Peyer's patch (tissue), 4 donors: ENCODE measurements at regions not wholly inside any gene's neighbourhood (a gene's known extent, or its start where the extent isn't known, plus 50 kb on each side); places are given as distances from the start of the nearest gene placed in this dataset.

Experiments used
- DNase-seq, 3 donors: peaks; one replicate each; pipeline ENCODE4 v3.0.0-alpha.2; 2017 to 2019
- H3K27ac ChIP-seq, 4 donors: fragments of 200-600 bp; sonication (generic); one replicate each; pipeline ENCODE4 v1.5.1; 2016 to 2019
- H3K27me3 ChIP-seq, 2 donors: fragments of 200-600 bp; sonication (generic); one replicate each; pipeline ENCODE4 v1.5.1; 2019
- H3K36me3 ChIP-seq, 3 donors: fragments of 200-600 bp; sonication (generic); one replicate each; pipeline ENCODE4 v1.5.1; 2016 to 2019
- H3K4me1 ChIP-seq, 4 donors: fragments of 200-600 bp; sonication (generic); one replicate each; pipeline ENCODE4 v1.5.1; 2016 to 2019
- H3K4me3 ChIP-seq, 4 donors: fragments of 200-600 bp; sonication (generic); 1 replicate in 3 of 4; 2 replicates in 1 of 4; pipeline ENCODE4 v1.5.1; 2016 to 2019; ENCODE audit warnings: mild to moderate bottlenecking in 1 of 4
- H3K9me3 ChIP-seq, 4 donors: fragments of 200-600 bp; sonication (generic); one replicate each; pipeline ENCODE4 v1.5.1; 2016 to 2019; ENCODE audit warnings: mild to moderate bottlenecking in 1 of 4
- CTCF ChIP-seq, 6 experiments: fragments of 450-650 bp in 4 of 6; fragments of 200-600 bp in 2 of 6; sonication (generic) in 1 of 6; IDR thresholded peaks; one replicate each; pipeline ENCODE4 v1.5.1; 2017 to 2019; ENCODE audit warnings: antibody characterized with exemption in 6 of 6, mild to moderate bottlenecking in 3 of 6, moderate library complexity in 1 of 6
- POLR2A ChIP-seq, 2 donors: fragments of 450-650 bp; IDR thresholded peaks; one replicate each; pipeline ENCODE4 v1.5.1; 2017; ENCODE audit warnings: antibody characterized with exemption in 2 of 2, mild to moderate bottlenecking in 2 of 2, moderate library complexity in 2 of 2

DNA sequence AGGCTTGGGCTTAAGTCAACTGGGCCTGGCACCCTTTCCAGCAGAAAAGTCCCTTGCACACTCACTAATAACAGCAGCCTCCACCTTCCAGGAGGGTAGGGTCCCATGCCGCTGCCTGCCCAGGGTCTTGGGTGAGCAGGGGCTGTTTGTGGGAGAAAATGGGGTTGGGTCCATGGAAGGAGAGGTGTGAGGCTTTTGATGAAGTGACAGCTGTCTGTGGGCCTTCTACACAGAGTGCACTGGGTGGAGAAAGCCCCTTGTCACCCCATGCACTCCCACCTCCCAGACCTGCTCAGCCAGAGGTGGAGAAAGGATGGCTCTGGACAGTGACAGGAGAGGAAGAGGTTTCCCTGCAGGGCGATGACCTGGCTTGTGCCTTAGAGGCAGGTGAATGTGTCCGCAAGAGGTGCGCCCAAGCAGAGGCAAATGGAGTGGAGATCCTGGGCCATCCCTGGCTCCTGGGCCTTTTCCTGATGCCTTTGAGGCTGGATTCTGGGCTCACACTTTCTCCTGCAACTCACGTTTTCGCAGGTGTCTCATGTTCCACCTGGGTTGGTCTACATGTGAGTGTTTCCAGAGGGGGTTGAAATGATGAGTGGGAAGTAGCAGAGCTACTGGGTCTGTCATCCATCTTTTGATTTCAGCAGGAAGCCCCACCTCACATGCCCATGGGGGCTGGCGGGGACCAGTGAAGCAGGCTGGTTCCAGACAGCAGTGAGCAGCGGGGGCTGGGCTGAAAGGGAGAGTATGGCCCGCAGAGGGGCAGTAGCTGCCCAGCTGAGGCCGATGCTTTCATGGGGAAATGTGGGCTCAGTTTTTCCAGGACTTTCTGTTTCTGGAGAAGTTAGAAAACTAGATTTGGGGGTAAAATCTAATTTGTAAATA is 85.2 kb upstream of the PRR23E start:
- Histone ChIP-seq H3K4me3 (no peak overlapping the region), H3K4me1 (no peaks in the 10 kb centered on the region), H3K27ac (no peak overlapping the region), H3K9me3 (peaks cover 0 to 8% (median 3%) of the 10 kb centered on the region in 4 donors), H3K27me3 (no peaks in the 10 kb centered on the region), H3K36me3 (no peaks in the 10 kb centered on the region)
- DNase-seq = no peak
- TF ChIP-seq POLR2A (IDR thresholded peaks at IDR 0.05) = no peak
- TF ChIP-seq CTCF (IDR thresholded peaks at IDR 0.05) = no peak

- Histone ChIP-seq H3K4me1 (no peaks in the 10 kb centered on the region), H3K27ac (no peak overlapping the region), H3K4me3 (no peak overlapping the region), H3K36me3 (no peaks in the 10 kb centered on the region), H3K27me3 (no peaks in the 10 kb centered on the region), H3K9me3 (peaks cover 0 to 8% (median 3%) of the 10 kb centered on the region in 4 donors)
- TF ChIP-seq CTCF (IDR thresholded peaks at IDR 0.05) (no peak), POLR2A (IDR thresholded peaks at IDR 0.05) (no peak)
- no peak for DNase-seq
Observed at GRCh38 chr3:127108796-127109195, 84.1 kb upstream of the PRR23E start.

DNA sequence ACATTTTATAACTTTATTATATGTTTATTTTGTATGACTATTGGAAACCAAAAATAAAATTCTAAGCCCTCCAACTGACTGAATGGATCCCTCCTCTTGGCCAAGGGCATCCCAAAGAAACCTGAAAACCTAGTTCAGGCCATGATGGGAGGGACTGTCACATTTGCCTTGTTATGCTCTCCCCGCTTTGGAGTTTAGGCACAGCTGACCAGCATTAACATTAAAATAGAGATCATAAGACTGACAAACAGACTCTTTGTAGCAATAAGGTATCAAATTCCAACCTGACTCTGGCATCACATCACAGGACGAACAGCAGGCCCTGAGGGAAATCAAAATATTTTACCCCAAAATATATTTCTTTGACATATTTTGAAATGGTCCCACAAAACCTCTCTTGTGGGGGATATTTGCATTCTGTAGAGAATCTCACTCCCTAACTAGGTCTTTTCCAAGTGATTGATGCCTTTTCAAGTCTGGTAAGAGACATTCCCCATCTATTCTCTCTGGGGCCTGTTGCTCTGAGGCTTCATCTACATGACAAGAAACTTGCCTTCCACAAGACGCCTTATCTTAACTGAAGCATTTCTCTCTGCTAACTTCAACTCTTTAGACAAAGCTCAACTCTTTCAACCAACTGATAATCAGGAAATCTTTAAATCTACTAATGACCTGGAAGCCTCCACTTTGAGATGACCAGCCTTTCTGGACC is 81.8 kb upstream of the PRR23E start:
- no peak overlapping the region for H3K4me3 ChIP-seq
- H3K27me3 ChIP-seq = no peaks in the 10 kb centered on the region
- no peak overlapping the region for H3K27ac ChIP-seq
- no peaks in the 10 kb centered on the region for H3K4me1 ChIP-seq
- DNase-seq = no peak
- H3K9me3 ChIP-seq = peaks cover 0 to 8% (median 3%) of the 10 kb centered on the region in 4 donors
- no peaks in the 10 kb centered on the region for H3K36me3 ChIP-seq
- no peak for TF ChIP-seq CTCF (IDR thresholded peaks at IDR 0.05)
- no peak for TF ChIP-seq POLR2A (IDR thresholded peaks at IDR 0.05)

GRCh38 chr3:127112796-127113570 is 79.9 kb upstream of the PRR23E start:
- TF ChIP-seq CTCF (IDR thresholded peaks at IDR 0.05) (no peak), POLR2A (IDR thresholded peaks at IDR 0.05) (no peak)
- DNase-seq = no peak
- H3K27ac ChIP-seq = no peak overlapping the region
- no peaks in the 10 kb centered on the region for H3K4me1 ChIP-seq
- H3K9me3 ChIP-seq = peaks cover 0 to 8% (median 3%) of the 10 kb centered on the region in 4 donors
- no peaks in the 10 kb centered on the region for H3K27me3 ChIP-seq
- no peak overlapping the region for H3K4me3 ChIP-seq
- no peaks in the 10 kb centered on the region for H3K36me3 ChIP-seq

DNA sequence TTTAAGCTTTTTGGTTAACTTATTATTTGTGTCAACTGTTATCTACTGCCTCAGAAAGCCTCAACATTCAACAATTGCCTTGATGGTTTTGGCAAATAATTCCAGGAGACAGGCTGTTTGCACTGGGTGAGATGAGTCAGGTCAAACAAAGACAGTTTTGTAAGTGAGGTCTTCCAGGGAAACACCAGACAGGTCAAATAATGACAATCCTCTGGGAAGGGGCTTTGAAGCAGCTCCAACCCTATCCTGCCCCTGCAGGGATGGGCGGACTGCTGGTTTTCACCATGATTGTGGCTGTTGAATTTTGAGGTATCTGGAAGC is 79.4 kb upstream of the PRR23E start:
- Histone ChIP-seq H3K4me3 (no peak overlapping the region), H3K27me3 (no peaks in the 10 kb centered on the region), H3K9me3 (peaks cover 0 to 8% (median 3%) of the 10 kb centered on the region in 4 donors), H3K4me1 (no peaks in the 10 kb centered on the region), H3K27ac (no peak overlapping the region), H3K36me3 (no peaks in the 10 kb centered on the region)
- TF ChIP-seq CTCF (IDR thresholded peaks at IDR 0.05) (no peak), POLR2A (IDR thresholded peaks at IDR 0.05) (no peak)
- DNase-seq = no peak
